GM12891 (cell line): ENCODE measurements at regions not wholly inside any gene's neighbourhood (a gene's known extent, or its start where the extent isn't known, plus 50 kb on each side); places are given as distances from the start of the nearest gene placed in this dataset.

Experiments
- POLR2A ChIP-seq: IDR thresholded peaks from 2 replicates; pipeline ENCODE4 v1.6.1; 2011; ENCODE audit warnings: low read depth, low read length, control low read depth
- POLR2AphosphoS5 ChIP-seq: IDR thresholded peaks from 2 replicates; pipeline ENCODE4 v1.6.1; 2011; ENCODE audit warnings: low read depth, low read length, control low read depth

DNA sequence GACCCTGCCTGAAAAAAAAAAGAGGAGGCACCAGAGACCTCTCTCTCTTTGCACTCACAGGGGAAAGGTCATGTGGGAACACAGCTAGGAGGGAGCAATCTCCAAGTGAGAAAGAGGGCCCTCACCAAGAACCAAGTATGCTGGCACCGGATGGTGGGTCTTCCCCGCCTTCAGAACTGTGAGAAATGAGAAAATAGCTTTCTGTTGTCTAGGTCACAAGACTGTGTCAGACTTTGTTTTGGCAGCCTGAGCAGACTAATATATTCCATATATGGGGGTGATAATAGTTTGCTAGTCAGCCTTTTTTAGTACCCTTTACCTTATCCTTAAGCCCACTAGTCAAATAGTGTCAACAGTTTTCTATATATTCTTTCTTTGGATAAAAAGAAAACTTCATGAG, 193.0 kb downstream of the TRIML1 start:
- TF ChIP-seq POLR2AphosphoS5 (no peak), POLR2A (no peak)
